DOHH2 (cell line): ENCODE measurements at regions not wholly inside any gene's neighbourhood (a gene's known extent, or its start where the extent isn't known, plus 50 kb on each side); places are given as distances from the start of the nearest gene placed in this dataset.
"Not testable (repeated sequence)": the region's sequence is repeated elsewhere in the genome, so short reads cannot be mapped to it uniquely, and the experiment has no call there.

Source experiments
- H3F3A ChIP-seq: fragments of 200-600 bp; sonication (generic), shearing (Covaris generic); 2 replicates; pipeline ENCODE4 v1.6.0; 2016; ENCODE audit warnings: antibody characterized with exemption, mild to moderate bottlenecking; ENCODE audit not compliant: control insufficient read depth, insufficient read depth
- H3K27ac ChIP-seq: fragments of 200-600 bp; sonication (generic); 2 replicates; pipeline ENCODE4 v1.5.1; 2014; ENCODE audit warnings: low read depth, mild to moderate bottlenecking, low read length, moderate library complexity
- H3K27me3 ChIP-seq: fragments of 200-600 bp; sonication (generic); 2 replicates; pipeline ENCODE4 v1.6.1; 2014; ENCODE audit warnings: mild to moderate bottlenecking, low read length, mixed read lengths; ENCODE audit not compliant: control insufficient read depth
- H3K36me3 ChIP-seq: fragments of 200-600 bp; sonication (generic); 2 replicates; pipeline ENCODE4 v1.6.1; 2014; ENCODE audit warnings: mild to moderate bottlenecking, low read length, moderate library complexity, mixed read lengths; ENCODE audit not compliant: control insufficient read depth
- H3K4me1 ChIP-seq: fragments of 200-600 bp; sonication (generic); 2 replicates; pipeline ENCODE4 v1.6.1; 2014; ENCODE audit warnings: mild to moderate bottlenecking, low read length, mixed read lengths; ENCODE audit not compliant: control insufficient read depth
- H3K4me2 ChIP-seq: fragments of 200-600 bp; sonication (generic); 2 replicates; pipeline ENCODE4 v1.6.0; 2014; ENCODE audit warnings: mild to moderate bottlenecking, low read length, moderate library complexity
- H3K4me3 ChIP-seq: fragments of 200-600 bp; sonication (generic); 2 replicates; pipeline ENCODE4 v1.5.1; 2014; ENCODE audit warnings: mild to moderate bottlenecking, low read length, mixed read lengths
- H3K79me2 ChIP-seq: fragments of 200-600 bp; sonication (generic); 2 replicates; pipeline ENCODE4 v1.6.1; 2014; ENCODE audit warnings: mild to moderate bottlenecking, low read length, mixed read lengths; ENCODE audit not compliant: control insufficient read depth
- H3K9me2 ChIP-seq: fragments of 200-600 bp; sonication (generic); replicated peaks from 2 replicates; pipeline ENCODE4 v1.6.1; 2014; ENCODE audit warnings: mild to moderate bottlenecking, low read length, mixed read lengths; ENCODE audit not compliant: control insufficient read depth
- H3K9me3 ChIP-seq: fragments of 200-600 bp; sonication (generic); 2 replicates; pipeline ENCODE4 v1.6.1; 2014; ENCODE audit warnings: antibody characterized with exemption, low read length, mixed read lengths; ENCODE audit not compliant: control insufficient read depth, insufficient read depth
- H4K20me1 ChIP-seq: fragments of 200-600 bp; sonication (generic); 2 replicates; pipeline ENCODE4 v1.6.0; 2014; ENCODE audit warnings: low read depth, mild to moderate bottlenecking, antibody characterized with exemption, low read length, moderate library complexity; ENCODE audit not compliant: control insufficient read depth, insufficient read depth
- EZH2phosphoT487 ChIP-seq: fragments of 200-600 bp; sonication (generic); IDR thresholded peaks from 2 replicates; pipeline ENCODE4 v1.6.1; 2017; ENCODE audit warnings: borderline replicate concordance, mild to moderate bottlenecking, antibody characterized with exemption, low read length, moderate library complexity, mixed read lengths
- TF ChIP-seq, protein P1 (sequence below): fragments of 200-600 bp; sonication (generic); IDR thresholded peaks from one replicate; pipeline ENCODE4 v1.5.1; 2014; ENCODE audit warnings: antibody characterized with exemption, mild to moderate bottlenecking, low read depth, low read length; ENCODE audit not compliant: poor library complexity, severe bottlenecking

DNA sequence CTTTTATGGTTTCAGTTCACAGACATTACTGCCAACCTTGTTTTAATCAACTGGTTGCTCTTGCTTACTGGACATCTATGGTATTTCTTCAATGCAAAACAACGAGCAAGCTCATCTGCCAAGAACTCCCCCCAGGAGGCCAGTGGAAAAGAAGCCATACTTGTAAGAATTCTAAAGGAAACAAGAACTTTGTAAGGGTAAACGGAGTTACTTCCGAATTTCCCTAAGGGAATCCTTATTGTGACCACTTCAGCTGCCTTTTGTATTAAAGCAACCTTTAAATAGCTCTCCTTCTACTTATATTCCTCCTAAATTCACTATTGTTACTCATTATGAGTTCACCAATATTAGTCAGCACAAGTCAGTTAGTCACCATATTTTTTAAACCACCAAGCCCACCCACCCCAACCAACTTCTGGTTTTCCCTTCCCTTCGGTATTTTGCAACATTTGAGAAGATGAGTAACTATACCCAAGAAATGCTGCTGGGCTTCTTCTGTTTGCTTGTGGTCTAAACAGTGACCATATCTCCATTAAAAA lies 602.8 kb upstream of the DIPK2B start:
- no peaks in the 10 kb centered on the region for H4K20me1 ChIP-seq
- H3K79me2 ChIP-seq = no peaks in the 10 kb centered on the region
- no peaks in the 10 kb centered on the region for H3K9me3 ChIP-seq
- H3K4me3 ChIP-seq = no peak overlapping the region
- no peak overlapping the region for H3K4me2 ChIP-seq
- no peaks in the 10 kb centered on the region for H3K4me1 ChIP-seq
- TF ChIP-seq EZH2phosphoT487 = no peak
- TF ChIP-seq, protein P1, sequence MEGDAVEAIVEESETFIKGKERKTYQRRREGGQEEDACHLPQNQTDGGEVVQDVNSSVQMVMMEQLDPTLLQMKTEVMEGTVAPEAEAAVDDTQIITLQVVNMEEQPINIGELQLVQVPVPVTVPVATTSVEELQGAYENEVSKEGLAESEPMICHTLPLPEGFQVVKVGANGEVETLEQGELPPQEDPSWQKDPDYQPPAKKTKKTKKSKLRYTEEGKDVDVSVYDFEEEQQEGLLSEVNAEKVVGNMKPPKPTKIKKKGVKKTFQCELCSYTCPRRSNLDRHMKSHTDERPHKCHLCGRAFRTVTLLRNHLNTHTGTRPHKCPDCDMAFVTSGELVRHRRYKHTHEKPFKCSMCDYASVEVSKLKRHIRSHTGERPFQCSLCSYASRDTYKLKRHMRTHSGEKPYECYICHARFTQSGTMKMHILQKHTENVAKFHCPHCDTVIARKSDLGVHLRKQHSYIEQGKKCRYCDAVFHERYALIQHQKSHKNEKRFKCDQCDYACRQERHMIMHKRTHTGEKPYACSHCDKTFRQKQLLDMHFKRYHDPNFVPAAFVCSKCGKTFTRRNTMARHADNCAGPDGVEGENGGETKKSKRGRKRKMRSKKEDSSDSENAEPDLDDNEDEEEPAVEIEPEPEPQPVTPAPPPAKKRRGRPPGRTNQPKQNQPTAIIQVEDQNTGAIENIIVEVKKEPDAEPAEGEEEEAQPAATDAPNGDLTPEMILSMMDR = no peak
- H3K36me3 ChIP-seq = no peaks in the 10 kb centered on the region
- no peaks in the 10 kb centered on the region for H3F3A ChIP-seq
- H3K27me3 ChIP-seq = no peaks in the 10 kb centered on the region
- H3K9me2 ChIP-seq = no peaks in the 10 kb centered on the region
- H3K27ac ChIP-seq = no peak overlapping the region

DNA sequence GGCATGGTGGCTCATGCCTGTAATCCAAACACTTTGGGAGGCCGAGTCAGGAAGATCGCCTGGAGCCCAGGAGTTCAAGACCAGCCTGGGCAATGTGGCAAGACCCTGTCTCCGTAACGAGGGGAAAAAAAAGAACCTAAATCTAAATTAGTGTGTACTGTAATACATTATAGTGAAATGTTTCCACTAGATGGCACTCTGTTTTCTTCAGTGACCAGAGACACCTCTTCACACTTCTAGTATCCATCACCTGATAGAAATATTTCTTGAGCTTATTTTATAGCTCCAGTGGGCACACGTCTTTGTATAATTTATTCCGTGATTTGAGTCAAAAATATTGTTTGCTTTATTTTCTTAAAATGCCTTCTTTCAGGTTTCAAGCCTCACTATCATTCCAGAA lies 600.9 kb upstream of the DIPK2B start:
- H3K27me3 ChIP-seq = no peaks in the 10 kb centered on the region
- H3K4me3 ChIP-seq = no peak overlapping the region
- no peaks in the 10 kb centered on the region for H3K9me3 ChIP-seq
- no peaks in the 10 kb centered on the region for H3K9me2 ChIP-seq
- H3F3A ChIP-seq = no peaks in the 10 kb centered on the region
- no peak overlapping the region for H3K27ac ChIP-seq
- H3K79me2 ChIP-seq = no peaks in the 10 kb centered on the region
- H3K4me2 ChIP-seq = no peak overlapping the region
- TF ChIP-seq, protein P1 = no peak
- TF ChIP-seq EZH2phosphoT487 = no peak
- no peaks in the 10 kb centered on the region for H3K4me1 ChIP-seq
- no peaks in the 10 kb centered on the region for H4K20me1 ChIP-seq
- no peaks in the 10 kb centered on the region for H3K36me3 ChIP-seq

DNA sequence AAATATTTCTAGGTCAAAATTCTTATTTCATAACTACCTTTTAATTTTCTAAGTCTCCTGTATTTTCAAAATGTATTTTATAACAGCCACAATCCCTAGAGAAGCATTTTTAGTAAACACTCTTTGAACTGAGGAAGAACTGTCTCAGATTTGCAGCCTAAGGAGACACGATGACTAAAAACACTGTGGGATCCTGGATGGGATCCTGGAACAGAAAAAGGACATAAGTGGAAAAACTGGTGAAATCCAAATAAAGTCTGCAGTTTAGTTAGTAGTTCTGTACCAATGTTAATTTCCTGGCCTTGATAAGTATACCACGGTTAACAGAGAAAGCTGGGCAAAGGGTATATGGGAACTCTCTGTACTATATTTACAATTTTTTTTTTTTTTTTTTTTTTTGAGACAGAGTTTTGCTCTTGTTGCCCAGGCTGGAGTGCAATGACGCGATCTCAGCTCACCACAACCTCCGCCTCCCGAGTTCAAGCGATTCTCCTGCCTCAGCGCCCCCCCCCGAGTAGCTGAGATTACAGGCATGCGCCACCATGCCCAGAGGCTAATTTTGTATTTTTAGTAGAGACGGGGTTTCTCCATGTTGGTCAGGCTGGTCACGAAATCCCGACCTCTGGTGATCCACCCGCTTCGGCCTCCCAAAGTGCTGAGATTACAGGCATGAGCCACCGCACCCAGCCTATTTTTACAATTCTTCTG lies 600.2 kb upstream of the DIPK2B start:
- not testable (repeated sequence) for H3K36me3 ChIP-seq, H3K27me3 ChIP-seq, H3F3A ChIP-seq, H3K27ac ChIP-seq, H3K9me3 ChIP-seq, H3K4me2 ChIP-seq, H3K4me1 ChIP-seq, H3K9me2 ChIP-seq, H3K79me2 ChIP-seq, H3K4me3 ChIP-seq, H4K20me1 ChIP-seq

DNA sequence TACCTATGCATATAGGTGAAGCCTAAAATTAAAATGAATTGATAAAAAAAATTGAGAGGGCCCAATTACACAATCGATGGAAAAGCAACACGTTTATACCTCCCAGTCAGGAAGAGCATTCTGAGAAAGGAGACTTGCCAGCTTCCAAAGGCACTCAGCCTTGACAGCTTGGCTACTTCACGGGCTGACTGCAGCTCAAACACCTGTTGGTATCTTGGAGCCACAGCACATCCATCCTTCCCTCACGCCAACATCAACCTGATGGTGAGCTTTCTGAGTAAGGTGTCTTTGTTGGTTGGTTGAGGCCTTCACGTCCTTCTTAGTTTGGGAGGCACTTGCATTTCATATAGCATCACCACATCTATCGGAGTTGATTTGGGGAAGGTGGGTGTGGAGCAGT lies 598.9 kb upstream of the DIPK2B start:
- Histone ChIP-seq H3K79me2 (no peaks in the 10 kb centered on the region), H3K36me3 (no peaks in the 10 kb centered on the region), H3F3A (no peaks in the 10 kb centered on the region), H3K27me3 (no peaks in the 10 kb centered on the region), H4K20me1 (no peaks in the 10 kb centered on the region), H3K9me2 (no peaks in the 10 kb centered on the region), H3K4me3 (no peak overlapping the region), H3K9me3 (no peaks in the 10 kb centered on the region), H3K27ac (no peak overlapping the region), H3K4me2 (no peak overlapping the region), H3K4me1 (no peaks in the 10 kb centered on the region)
- TF ChIP-seq, protein P1 = no peak
- TF ChIP-seq EZH2phosphoT487 = no peak
